ENCODE measurements at regions not wholly inside any gene's neighbourhood (a gene's known extent, or its start where the extent isn't known, plus 50 kb on each side); places are given as distances from the start of the nearest gene placed in this dataset.

DNA sequence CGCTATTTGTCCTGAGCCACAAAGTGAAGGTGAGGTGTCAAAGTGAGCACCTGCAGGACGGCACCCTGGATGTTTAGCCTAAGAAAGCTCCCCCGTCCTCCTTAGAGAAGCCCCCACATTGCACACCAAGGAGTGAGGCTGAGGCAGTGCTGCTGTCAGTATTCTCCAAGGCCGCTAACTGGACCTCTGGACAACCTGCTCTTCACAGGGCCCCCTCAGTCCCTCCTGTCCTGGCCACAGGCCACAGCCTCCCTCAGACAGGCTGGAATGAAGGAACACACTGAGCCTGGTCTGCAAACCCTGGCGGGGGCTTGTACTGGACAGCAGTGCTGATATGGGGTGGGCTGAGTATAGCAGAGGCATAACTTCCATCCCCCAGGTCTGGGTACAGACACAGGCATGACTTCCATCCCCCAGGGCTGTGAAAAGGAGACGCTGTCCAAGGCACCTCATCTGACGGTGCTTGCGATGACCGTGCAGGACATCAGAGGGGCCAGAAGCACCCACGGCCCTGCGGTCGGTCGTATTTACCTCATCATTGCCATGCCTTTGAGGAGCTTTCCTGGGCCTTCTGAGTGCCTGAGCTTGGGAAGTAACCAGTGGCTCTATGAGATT, 82.4 kb upstream of the DIO3 start:
- no peaks in the 10 kb centered on the region for H3K4me1 ChIP-seq (ENCODE audit: insufficient read depth, low read length, poor library complexity, severe bottlenecking)
- TF ChIP-seq, protein P1, sequence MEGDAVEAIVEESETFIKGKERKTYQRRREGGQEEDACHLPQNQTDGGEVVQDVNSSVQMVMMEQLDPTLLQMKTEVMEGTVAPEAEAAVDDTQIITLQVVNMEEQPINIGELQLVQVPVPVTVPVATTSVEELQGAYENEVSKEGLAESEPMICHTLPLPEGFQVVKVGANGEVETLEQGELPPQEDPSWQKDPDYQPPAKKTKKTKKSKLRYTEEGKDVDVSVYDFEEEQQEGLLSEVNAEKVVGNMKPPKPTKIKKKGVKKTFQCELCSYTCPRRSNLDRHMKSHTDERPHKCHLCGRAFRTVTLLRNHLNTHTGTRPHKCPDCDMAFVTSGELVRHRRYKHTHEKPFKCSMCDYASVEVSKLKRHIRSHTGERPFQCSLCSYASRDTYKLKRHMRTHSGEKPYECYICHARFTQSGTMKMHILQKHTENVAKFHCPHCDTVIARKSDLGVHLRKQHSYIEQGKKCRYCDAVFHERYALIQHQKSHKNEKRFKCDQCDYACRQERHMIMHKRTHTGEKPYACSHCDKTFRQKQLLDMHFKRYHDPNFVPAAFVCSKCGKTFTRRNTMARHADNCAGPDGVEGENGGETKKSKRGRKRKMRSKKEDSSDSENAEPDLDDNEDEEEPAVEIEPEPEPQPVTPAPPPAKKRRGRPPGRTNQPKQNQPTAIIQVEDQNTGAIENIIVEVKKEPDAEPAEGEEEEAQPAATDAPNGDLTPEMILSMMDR (conservative IDR thresholded peaks at IDR 0.05; ENCODE audit: low read length): no peak
- no peak for TF ChIP-seq EZH2phosphoT487 (IDR thresholded peaks at IDR 0.05; ENCODE audit: borderline replicate concordance, low read depth, low read length)
- H3K4me2 ChIP-seq (ENCODE audit: low read length): no peak overlapping the region
- H3K9me2 ChIP-seq (ENCODE audit: insufficient read depth, low read length): no peaks in the 10 kb centered on the region
- no peaks in the 10 kb centered on the region for H3K36me3 ChIP-seq (ENCODE audit: insufficient read depth, low read length)
- no peaks in the 10 kb centered on the region for H3K79me2 ChIP-seq (ENCODE audit: insufficient read depth, low read depth, low read length)
- H3K4me3 ChIP-seq (ENCODE audit: low read depth, low read length, poor library complexity, severe bottlenecking): no peak overlapping the region
- ChIA-PET POLR2A (no interaction called here), CTCF (ENCODE audit: unreplicated experiment) (no interaction called here)
- H2AFZ ChIP-seq (ENCODE audit: low read length): no peak overlapping the region
- H4K20me1 ChIP-seq (ENCODE audit: insufficient read depth, low read length): no peaks in the 10 kb centered on the region
- H3K27ac ChIP-seq (ENCODE audit: low read depth, low read length, poor library complexity, severe bottlenecking): no peak overlapping the region
- no peaks in the 10 kb centered on the region; the same call in 1 of the 2 replicates for H3K9me3 ChIP-seq (ENCODE audit: low read length)
- intact Hi-C loops (cut with micrococcal nuclease; ENCODE audit: unreplicated experiment): no loop called here
- no TSS peak for BruUV-seq (replicated peaks)
- DNase-seq (ENCODE audit: low spot score): no peak

DNA sequence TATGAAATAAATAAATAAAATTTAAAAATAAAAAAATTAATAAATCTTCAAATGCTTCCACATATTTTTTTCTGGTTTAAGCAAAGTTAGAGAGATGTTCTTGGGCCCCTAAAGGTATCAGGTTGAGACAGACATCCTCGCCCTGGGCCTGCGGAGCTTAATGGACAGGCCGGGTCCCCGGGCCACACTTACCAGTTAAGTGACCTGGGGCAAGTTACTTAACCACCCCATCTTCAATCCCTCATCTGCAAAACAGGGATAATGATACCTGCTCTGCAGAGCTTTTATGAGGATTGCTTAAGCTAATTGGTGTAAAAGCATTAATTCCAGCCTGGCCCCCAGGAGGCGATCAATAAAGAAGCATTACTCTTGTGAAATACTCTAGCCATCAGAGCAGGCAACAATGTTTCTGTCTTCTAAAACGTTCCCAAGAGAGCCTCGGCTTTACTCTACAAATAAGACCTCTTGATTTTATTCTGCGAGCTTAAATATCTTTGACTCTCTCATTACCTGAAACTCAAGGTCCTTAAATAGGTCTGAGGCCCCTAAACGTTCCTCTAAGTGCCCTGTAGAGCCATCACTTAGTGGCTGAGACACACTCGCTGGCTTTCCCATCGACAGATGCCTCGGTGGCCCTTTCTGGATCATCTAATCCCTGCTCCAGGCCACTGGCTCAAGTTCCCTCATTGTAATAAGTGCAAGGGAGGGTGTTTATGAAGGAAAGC, 81.1 kb upstream of the DIO3 start:
- POLR2A ChIA-PET: interaction anchor here (0.6 to 0.7 kb wide), 2 partner anchors 15 to 21 kb away, joined by 3 read pairs; no protein-coding TSS in a partner anchor

More for the DNA sequence above, 81.1 kb upstream of the DIO3 start:
- H3K27ac ChIP-seq (ENCODE audit: low read depth, low read length, poor library complexity, severe bottlenecking): no peak overlapping the region
- H3K9me3 ChIP-seq (ENCODE audit: low read length): peaks cover under 1% of the 10 kb centered on the region; the same call in 1 of the 2 replicates
- CTCF ChIA-PET (ENCODE audit: unreplicated experiment): no interaction called here
- TF ChIP-seq, protein P1 (conservative IDR thresholded peaks at IDR 0.05; ENCODE audit: low read length): no peak
- TF ChIP-seq EZH2phosphoT487 (IDR thresholded peaks at IDR 0.05; ENCODE audit: borderline replicate concordance, low read depth, low read length): no peak
- no peak overlapping the region for H3K4me3 ChIP-seq (ENCODE audit: low read depth, low read length, poor library complexity, severe bottlenecking)
- H2AFZ ChIP-seq (ENCODE audit: low read length): no peak overlapping the region
- intact Hi-C loops (cut with micrococcal nuclease; ENCODE audit: unreplicated experiment): no loop called here
- H4K20me1 ChIP-seq (ENCODE audit: insufficient read depth, low read length): no peaks in the 10 kb centered on the region
- no peaks in the 10 kb centered on the region for H3K79me2 ChIP-seq (ENCODE audit: insufficient read depth, low read depth, low read length)
- H3K4me2 ChIP-seq (ENCODE audit: low read length): no peak overlapping the region
- H3K9me2 ChIP-seq (ENCODE audit: insufficient read depth, low read length): no peaks in the 10 kb centered on the region
- H3K4me1 ChIP-seq (ENCODE audit: insufficient read depth, low read length, poor library complexity, severe bottlenecking): no peaks in the 10 kb centered on the region
- BruUV-seq (replicated peaks): no TSS peak
- no peaks in the 10 kb centered on the region for H3K36me3 ChIP-seq (ENCODE audit: insufficient read depth, low read length)
- no peak for DNase-seq (ENCODE audit: low spot score)

Measured in OCI-LY7 (cell line).